NT2/D1 (cell line): ENCODE measurements at regions not wholly inside any gene's neighbourhood (a gene's known extent, or its start where the extent isn't known, plus 50 kb on each side); places are given as distances from the start of the nearest gene placed in this dataset.
"Not testable (repeated sequence)": the region's sequence is repeated elsewhere in the genome, so short reads cannot be mapped to it uniquely, and the experiment has no call there.

Experiments used
- DNase-seq: peaks from one replicate; pipeline ENCODE4 v3.0.0-alpha.2; 2011; ENCODE audit warnings: low read depth, low spot score
- H3K27me3 ChIP-seq: 2 replicates; pipeline ENCODE4 v1.6.0; 2011; ENCODE audit warnings: mild to moderate bottlenecking; ENCODE audit not compliant: insufficient read length, insufficient read depth
- H3K36me3 ChIP-seq: 2 replicates; pipeline ENCODE4 v1.6.1; 2011; ENCODE audit warnings: mild to moderate bottlenecking, low read length, mixed read lengths; ENCODE audit not compliant: insufficient read depth, insufficient read length
- H3K4me1 ChIP-seq: 2 replicates; pipeline ENCODE4 v1.5.1; 2011; ENCODE audit not compliant: insufficient read depth, insufficient read length
- H3K4me3 ChIP-seq: 2 replicates; pipeline ENCODE4 v1.5.1; 2011; ENCODE audit warnings: low read depth; ENCODE audit not compliant: insufficient read length
- H3K9ac ChIP-seq: 2 replicates; pipeline ENCODE4 v1.6.0; 2011; ENCODE audit warnings: low read depth; ENCODE audit not compliant: insufficient read length
- H3K9me3 ChIP-seq: 2 replicates; pipeline ENCODE4 v1.5.1; 2011; ENCODE audit warnings: mild to moderate bottlenecking, low read length; ENCODE audit not compliant: insufficient read depth
- SUZ12 ChIP-seq: IDR thresholded peaks from 2 replicates; pipeline ENCODE4 v1.6.1; 2011; ENCODE audit not compliant: insufficient read length, insufficient read depth; ENCODE audit errors: extremely low read depth
- YY1 ChIP-seq: IDR thresholded peaks from 2 replicates; pipeline ENCODE4 v1.6.1; 2011; ENCODE audit not compliant: insufficient read length, insufficient read depth
- ZNF274 ChIP-seq: IDR thresholded peaks from 2 replicates; pipeline ENCODE4 v1.6.1; 2011; ENCODE audit warnings: mild to moderate bottlenecking, low read depth, low read length

DNA sequence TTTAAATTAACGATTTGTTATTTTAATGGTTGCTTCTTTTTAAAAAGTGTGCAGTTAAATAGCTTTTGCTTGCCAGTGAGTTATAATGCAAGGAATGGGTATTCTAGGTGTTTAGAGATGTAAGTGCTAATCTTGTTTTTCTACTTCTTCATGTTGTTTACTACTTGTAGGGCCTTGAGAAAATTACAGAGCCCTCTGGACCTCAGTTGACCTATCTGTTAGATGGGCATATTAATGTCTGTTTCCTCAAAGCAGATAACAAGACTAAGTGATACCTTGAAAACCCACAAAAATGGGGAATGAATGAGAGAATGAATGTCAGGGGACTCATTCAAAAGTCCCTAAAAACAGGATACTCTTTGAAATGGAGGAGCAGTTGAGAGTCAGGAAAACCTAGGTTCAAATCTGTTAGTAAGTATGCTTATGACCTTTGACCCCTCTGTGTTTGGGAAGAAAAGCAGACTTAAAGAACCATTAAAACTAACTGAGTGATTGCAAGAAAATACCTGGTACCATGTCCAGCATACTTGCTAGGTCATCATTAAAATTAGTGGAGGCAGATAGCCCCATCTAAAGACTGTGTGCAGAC, 419.5 kb downstream of the EDEM1 start:
- no peak overlapping the region for H3K9ac ChIP-seq
- no peaks in the 10 kb centered on the region for H3K36me3 ChIP-seq
- H3K4me1 ChIP-seq, result no peaks in the 10 kb centered on the region
- H3K4me3 ChIP-seq, result no peak overlapping the region
- no peaks in the 10 kb centered on the region for H3K27me3 ChIP-seq
- peaks cover 5% of the 10 kb centered on the region; the same call in 1 of the 2 replicates for H3K9me3 ChIP-seq
- DNase-seq, result no peak
- no peak for TF ChIP-seq ZNF274
- no peak for TF ChIP-seq YY1
- TF ChIP-seq SUZ12, result no peak

DNA sequence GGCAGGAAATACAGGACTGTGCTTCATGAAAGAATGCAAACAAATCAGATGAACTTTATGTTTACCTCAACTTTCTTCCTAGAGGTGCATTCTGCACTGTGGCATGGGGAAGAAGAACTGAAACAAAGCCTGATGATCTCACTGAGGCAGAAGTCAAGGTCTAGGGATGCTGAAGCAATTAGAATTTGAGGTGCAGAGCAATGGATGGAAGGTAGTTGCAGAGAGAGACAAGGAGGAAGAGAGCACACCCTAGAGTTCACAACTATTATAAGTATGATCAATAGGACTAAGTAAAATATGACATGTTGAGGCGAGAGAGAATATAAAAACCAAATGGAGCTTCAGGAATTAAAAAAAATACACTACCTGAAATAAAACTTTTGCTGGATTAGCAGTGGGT, 420.1 kb downstream of the EDEM1 start:
- Histone ChIP-seq H3K4me3 (no peak overlapping the region), H3K27me3 (no peaks in the 10 kb centered on the region), H3K9ac (no peak overlapping the region), H3K9me3 (no peaks in the 10 kb centered on the region), H3K36me3 (no peaks in the 10 kb centered on the region), H3K4me1 (no peaks in the 10 kb centered on the region)
- TF ChIP-seq ZNF274 (no peak), YY1 (no peak), SUZ12 (no peak)
- DNase-seq, result no peak

DNA sequence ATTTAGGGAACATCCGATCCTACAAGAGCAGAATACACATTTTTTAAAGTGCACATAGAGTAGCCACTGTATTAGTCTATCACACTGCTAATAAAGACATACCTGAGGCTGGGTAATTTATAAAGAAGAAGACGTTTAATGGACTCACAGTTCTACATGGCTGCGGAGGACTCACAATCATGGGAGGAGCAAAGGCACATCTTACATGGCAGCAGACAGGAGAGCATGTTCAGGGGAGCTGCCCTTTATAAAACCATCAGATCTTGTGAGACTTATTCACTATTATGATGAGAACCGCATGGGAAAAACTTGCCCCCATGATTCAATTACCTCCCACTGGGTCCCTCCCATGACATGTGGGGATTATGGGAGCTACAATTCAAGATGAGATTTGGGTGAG, 421.5 kb downstream of the EDEM1 start:
- not testable (repeated sequence) for H3K4me3 ChIP-seq, H3K9me3 ChIP-seq, H3K4me1 ChIP-seq, H3K36me3 ChIP-seq, DNase-seq, H3K9ac ChIP-seq, H3K27me3 ChIP-seq

DNA sequence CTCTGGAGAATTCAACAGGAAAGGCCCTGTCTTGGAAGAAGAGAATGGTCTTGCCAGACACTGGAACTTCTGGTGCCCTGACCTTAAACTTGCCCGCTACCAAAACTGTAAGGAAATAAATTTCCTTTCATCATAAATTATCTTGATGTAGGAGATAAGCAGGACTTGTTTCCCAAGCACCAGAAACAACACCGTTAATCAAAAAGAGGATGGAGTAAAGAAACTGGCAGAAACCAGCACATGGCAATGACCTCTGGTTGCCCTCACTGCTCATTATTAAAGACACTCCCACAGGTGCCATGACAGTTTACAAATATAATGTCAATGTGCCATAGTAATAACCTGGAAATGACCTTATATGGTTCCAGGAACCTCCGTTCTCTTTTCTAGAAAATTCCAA, 426.1 kb downstream of the EDEM1 start:
- Histone ChIP-seq H3K36me3 (no peaks in the 10 kb centered on the region), H3K4me1 (no peaks in the 10 kb centered on the region)
- no peak for TF ChIP-seq YY1
- TF ChIP-seq ZNF274, result no peak
- no peak for TF ChIP-seq SUZ12

DNA sequence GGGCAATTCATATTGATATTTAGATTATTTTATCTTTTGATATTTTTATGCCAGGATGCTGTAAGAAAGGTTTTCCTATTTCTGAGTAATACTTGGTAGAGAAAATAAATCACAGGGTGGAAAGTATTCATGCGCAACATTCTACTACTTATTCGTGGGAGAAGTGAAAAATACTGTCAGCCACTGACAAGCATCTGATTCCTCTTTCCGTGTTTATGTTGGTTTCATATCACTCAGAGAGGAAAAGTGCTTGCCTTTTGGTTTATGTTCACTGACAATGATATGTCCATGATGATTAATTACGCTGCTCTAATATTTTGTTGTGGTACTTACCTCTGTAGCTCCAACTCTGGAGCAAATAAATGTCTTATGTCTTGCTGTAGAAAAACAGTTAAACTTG, 429.4 kb downstream of the EDEM1 start:
- Histone ChIP-seq H3K4me3 (no peak overlapping the region), H3K27me3 (no peaks in the 10 kb centered on the region), H3K9ac (no peak overlapping the region), H3K36me3 (no peaks in the 10 kb centered on the region), H3K9me3 (no peaks in the 10 kb centered on the region; the same call in 1 of the 2 replicates), H3K4me1 (no peaks in the 10 kb centered on the region)
- TF ChIP-seq ZNF274, result no peak
- no peak for TF ChIP-seq SUZ12
- no peak for TF ChIP-seq YY1
- no peak for DNase-seq

More for the DNA sequence above, 426.1 kb downstream of the EDEM1 start:
- Histone ChIP-seq H3K4me3 (no peak overlapping the region), H3K27me3 (no peaks in the 10 kb centered on the region), H3K9me3 (no peaks in the 10 kb centered on the region), H3K9ac (no peak overlapping the region)
- no peak for DNase-seq

DNA sequence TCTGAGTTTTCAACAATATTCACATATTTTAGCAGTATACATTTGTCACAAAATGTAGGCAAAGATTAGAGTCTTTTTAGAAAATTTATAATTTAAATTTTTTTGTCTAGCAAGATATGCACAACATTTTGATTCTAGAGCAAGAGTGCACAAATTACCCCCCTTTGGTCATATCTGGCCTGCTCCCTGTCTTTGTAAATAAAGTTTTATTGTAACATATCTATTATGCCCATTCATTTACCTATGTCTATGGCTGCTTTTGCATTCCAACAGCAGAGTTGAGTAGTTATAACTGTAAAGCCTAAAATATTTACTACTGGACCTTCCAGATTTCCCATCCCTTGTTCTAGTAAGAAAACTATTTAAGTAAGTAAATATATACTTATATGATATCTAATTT, 430.7 kb downstream of the EDEM1 start:
- Histone ChIP-seq H3K9me3 (no peaks in the 10 kb centered on the region; the same call in 1 of the 2 replicates), H3K27me3 (no peaks in the 10 kb centered on the region), H3K36me3 (no peaks in the 10 kb centered on the region), H3K4me3 (no peak overlapping the region), H3K4me1 (no peaks in the 10 kb centered on the region), H3K9ac (no peak overlapping the region)
- TF ChIP-seq YY1, result no peak
- TF ChIP-seq ZNF274, result no peak
- no peak for TF ChIP-seq SUZ12
- DNase-seq, result no peak

DNA sequence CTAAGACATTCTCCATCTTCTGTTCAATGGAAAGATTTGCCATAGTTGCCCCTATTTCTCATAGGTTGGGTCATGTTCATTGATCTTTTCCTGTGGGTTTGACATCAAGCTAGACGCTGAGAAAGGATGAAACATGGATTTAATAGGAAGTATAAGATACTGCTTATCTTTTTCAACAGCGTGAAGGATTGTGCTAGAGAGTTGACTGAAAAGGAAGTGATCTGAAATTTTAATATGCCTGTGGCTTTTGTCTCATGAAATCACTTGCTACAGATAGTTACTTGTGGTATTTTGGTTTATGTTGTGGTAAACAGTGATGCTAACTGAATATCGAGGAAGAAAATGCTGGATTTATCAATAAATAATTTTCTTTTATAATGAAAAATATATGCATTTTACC, 442.9 kb downstream of the EDEM1 start:
- DNase-seq, result no peak
- TF ChIP-seq SUZ12, result no peak
- TF ChIP-seq YY1, result no peak
- TF ChIP-seq ZNF274, result no peak

More for the DNA sequence above, 442.9 kb downstream of the EDEM1 start:
- Histone ChIP-seq H3K27me3 (no peaks in the 10 kb centered on the region), H3K36me3 (no peaks in the 10 kb centered on the region), H3K9ac (no peak overlapping the region), H3K4me3 (no peak overlapping the region), H3K4me1 (no peaks in the 10 kb centered on the region), H3K9me3 (no peaks in the 10 kb centered on the region)
